ENCODE measurements at regions not wholly inside any gene's neighbourhood (a gene's known extent, or its start where the extent isn't known, plus 50 kb on each side); places are given as distances from the start of the nearest gene placed in this dataset.

- TF ChIP-seq HOXA5 (CRISPR knock-in tag; IDR thresholded peaks at IDR 0.05) (no peak), ARHGAP35 (CRISPR knock-in tag; IDR thresholded peaks at IDR 0.05; ENCODE audit: borderline replicate concordance) (no peak), RNF2 (conservative IDR thresholded peaks at IDR 0.05; ENCODE audit: low read depth) (no peak), SP1 (IDR thresholded peaks at IDR 0.05) (no peak), SP1 (CRISPR knock-in tag; IDR thresholded peaks at IDR 0.05) (no peak), MAX (IDR thresholded peaks at IDR 0.05) (no peak), SNAI1 (CRISPR knock-in tag; IDR thresholded peaks at IDR 0.05; ENCODE audit: borderline replicate concordance) (no peak), NR1H2 (CRISPR knock-in tag; IDR thresholded peaks at IDR 0.05; ENCODE audit: borderline replicate concordance, low read depth) (no peak), KDM5B (CRISPR knock-in tag; IDR thresholded peaks at IDR 0.05; ENCODE audit: borderline replicate concordance) (no peak), ZNF335 (CRISPR knock-in tag; IDR thresholded peaks at IDR 0.05) (no peak), YY1 (IDR thresholded peaks at IDR 0.05; ENCODE audit: insufficient read depth, insufficient replicate concordance, low read depth, low read length) (no peak), ETV5 (CRISPR knock-in tag; IDR thresholded peaks at IDR 0.05; ENCODE audit: borderline replicate concordance) (no peak)
- TF ChIP-seq, protein P1, sequence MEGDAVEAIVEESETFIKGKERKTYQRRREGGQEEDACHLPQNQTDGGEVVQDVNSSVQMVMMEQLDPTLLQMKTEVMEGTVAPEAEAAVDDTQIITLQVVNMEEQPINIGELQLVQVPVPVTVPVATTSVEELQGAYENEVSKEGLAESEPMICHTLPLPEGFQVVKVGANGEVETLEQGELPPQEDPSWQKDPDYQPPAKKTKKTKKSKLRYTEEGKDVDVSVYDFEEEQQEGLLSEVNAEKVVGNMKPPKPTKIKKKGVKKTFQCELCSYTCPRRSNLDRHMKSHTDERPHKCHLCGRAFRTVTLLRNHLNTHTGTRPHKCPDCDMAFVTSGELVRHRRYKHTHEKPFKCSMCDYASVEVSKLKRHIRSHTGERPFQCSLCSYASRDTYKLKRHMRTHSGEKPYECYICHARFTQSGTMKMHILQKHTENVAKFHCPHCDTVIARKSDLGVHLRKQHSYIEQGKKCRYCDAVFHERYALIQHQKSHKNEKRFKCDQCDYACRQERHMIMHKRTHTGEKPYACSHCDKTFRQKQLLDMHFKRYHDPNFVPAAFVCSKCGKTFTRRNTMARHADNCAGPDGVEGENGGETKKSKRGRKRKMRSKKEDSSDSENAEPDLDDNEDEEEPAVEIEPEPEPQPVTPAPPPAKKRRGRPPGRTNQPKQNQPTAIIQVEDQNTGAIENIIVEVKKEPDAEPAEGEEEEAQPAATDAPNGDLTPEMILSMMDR (CRISPR knock-in tag; IDR thresholded peaks at IDR 0.05): no peak
These were observed 146.9 kb upstream of the GADL1 start for GRCh38 chr3:31041161-31041978.

Data from HepG2 (cell line).